Inflammatory macrophage treated with lipopolysaccharide for 4 hours (primary cell): ENCODE measurements at regions not wholly inside any gene's neighbourhood (a gene's known extent, or its start where the extent isn't known, plus 50 kb on each side); places are given as distances from the start of the nearest gene placed in this dataset.
A peak's percentile ranks its signal among the peaks of the same experiment; 100 is the strongest.

ENCODE experiments used
- DNase-seq: peaks from one replicate; pipeline ENCODE4 v3.0.0-alpha.2; 2020

DNA sequence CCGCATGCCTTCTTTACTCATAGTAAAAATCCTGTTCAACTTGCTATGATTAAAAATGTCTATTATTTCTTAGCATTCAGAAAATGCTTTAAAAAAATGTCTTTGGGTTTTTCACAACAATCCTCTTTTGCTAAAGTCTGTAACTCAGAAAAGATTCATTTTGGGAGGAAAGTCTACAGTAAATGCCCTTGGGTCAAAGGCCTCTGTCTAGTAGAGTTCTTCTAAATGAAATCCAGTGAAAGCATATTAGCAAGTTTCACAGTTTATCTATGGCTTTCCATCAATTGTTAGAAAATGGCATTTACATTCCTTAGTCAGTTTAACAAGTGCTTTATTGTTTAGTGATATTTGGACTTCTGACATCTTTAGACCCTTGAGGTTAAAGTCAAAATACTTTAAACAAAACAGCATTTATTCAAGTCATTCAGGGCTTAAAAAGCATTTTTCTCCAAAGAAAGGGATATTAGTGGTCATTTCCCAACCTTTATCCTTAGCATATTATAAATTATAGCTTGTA, 137.1 kb upstream of the TARS1 start:
- DNase-seq: no peak

DNA sequence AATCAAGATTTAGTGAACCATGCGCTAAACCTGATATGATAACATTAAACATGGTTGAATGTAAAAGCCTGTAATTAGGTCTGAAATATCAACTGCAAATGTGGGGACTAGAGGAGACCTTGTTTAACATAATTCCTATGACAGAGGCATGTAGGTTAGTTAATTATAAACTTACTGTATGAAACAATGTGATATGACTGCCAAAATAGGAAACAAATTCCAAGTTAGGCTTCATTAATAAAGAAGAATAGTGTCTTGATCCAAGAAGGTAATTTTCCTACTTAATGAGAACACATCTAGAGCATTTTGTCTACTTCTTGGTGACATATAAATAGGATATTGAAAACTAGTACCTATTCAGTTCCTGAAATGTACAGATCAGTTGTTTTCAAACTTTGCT, 136.2 kb upstream of the TARS1 start:
- no peak for DNase-seq

GRCh38 chr5:33305572-33305971, 135.2 kb upstream of the TARS1 start:
- no peak for DNase-seq

DNA sequence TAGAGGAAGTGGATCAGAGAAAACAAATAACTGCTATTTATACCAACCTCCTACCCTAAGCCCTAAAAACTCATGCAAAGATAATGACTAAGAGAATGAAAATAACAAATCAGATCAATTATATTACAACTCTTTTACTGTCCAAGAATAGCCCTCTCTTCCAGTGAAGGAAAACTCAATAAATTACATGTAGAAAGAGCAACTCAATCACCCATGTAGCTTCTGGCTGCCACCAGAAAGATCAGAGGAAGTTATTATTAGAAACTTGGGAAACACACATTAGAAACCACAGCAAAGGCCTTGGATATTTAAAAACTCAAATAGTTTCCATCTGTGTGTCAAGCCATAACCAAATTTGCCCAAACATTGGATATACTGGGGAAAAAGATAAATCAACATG, 134.0 kb upstream of the TARS1 start:
- DNase-seq: no peak

DNA sequence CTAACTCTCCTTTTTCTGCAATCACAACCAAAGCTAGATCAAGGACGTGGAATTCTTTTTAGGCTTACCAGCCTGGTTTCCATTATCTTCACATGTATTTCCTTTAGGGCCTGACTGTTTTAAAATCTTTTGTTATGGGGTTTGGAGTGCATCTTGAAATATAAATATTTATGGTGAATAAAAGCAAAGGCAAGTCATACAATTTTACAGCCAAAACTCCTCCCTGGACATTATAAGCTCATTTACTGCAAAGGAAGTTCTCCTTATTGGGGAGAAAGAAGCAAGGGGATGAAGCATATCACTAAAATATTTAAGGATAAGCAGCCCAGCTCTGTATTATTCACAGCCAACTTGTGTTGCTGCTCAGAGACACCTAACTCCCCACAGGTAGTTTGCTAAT, 132.2 kb upstream of the TARS1 start:
- DNase-seq: no peak

DNA sequence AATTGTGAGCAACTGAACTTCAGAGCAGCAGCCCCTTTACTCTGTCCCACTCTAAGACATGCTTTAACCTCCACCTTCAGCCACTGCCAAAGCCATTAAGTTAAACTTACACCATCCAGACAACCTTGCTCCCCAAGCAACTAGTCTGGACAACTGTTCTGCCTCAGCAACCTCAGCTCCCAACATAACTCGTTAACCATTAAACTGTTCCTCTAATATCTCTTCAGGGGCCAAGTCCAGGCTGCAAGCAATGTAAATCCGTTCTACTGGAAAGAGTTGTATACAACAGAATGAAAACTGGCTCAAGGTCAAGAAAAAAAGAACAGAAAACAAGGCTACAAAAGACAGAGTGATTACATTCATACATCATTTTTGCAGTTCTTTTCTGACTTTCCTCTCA, 131.7 kb upstream of the TARS1 start:
- no peak for DNase-seq

DNA sequence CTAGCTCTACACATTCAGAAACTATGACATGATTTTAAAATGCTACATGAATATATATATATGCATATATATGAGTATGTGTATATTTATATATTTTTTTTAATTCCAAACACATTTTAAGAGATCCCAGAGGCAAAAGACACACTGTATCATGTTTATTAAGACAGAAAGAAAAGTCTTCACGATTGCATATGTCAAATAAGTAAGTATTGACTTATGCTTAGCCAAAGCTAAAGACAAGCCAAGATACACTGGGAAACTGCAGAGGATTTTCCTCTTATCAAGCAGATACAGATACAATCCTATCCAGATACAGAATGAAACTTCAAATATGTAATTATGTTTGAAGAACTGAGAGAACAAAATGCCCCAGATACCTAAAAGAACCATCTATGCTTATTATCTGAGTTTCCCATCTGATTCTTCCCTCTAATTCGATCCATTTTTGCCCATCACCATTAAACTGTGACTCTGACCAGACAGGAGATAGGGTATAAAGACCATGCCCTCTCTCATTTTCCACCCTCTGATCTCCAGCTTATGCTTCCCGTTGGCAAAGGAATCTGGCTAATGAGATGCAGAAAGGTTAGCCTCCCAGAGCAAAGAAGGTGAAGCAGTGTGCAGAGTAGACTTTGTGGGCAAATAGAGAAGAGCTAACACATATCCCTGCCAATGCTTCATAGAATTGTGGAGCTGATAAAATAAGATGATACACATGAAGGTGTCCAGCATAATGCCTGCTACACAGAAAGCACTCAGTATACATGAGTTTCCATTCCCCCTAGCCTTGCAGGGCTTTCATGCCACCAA, 131.0 kb upstream of the TARS1 start:
- DNase-seq: no peak

DNA sequence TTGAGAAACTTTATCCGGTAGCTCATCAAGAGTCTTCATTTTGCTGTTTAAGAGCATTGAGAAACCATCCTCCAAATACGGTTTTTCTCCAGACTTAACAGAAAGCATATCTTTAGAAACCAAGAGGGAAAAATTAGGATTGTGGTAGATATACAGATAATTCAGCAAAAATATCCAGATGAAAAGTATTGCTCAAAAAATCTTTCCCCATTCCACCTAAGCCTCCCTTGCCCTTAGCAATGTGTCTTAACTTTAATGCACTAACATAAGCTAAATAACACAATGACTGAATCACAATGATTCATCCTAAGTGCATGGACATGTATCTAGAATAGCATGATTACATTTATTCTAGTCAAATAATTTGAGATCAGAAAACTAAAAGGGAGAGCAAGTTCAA, 130.3 kb upstream of the TARS1 start:
- DNase-seq: no peak

GRCh38 chr5:33311893-33312292, 128.9 kb upstream of the TARS1 start:
- DNase-seq: peak; percentile 46

DNA sequence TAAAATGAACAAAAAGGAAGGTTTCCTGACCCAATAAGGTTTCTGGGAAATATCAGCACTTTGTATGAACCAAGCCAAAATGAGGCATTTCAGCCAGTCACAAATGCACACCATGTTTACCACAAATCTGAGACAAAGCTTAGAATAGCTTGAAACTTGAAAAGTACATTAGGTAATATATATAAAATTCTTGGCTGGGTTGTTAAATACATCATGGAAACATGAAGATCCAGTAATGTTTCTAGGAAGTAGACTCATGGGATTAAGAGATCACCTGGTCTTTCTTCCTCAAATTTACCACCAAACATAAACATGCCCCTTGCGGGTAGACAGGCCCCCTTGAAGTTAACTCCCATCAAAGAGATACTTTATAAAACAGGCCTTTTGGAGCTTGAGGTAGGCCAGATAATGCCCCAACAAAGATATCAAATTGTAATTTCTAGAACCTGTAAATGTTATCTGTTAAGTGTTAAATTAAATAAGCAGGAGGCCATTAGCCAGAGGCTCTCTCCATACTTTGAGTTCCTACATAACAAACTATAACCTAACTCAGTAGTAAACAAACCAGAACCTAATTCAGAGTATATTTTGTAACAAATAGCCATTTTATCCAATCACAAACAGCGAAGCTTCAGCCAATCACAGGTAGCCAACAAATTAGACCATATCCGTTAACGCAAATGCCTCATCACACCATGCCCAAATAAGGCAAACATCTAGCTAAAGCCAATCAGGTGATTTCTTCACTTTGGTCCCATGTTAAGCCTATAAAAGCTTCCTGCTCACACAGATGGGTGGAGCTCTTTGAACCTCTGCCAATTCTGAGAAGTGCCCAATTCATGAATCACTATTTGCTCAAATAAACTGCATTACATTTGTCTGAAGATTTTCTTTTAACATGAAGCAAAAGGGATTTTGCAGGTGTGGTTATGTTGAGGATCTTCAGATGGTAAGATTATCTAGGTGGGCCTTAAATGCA, 127.9 kb upstream of the TARS1 start:
- no peak for DNase-seq

GRCh38 chr5:33315189-33315588, 125.6 kb upstream of the TARS1 start:
- DNase-seq: no peak

DNA sequence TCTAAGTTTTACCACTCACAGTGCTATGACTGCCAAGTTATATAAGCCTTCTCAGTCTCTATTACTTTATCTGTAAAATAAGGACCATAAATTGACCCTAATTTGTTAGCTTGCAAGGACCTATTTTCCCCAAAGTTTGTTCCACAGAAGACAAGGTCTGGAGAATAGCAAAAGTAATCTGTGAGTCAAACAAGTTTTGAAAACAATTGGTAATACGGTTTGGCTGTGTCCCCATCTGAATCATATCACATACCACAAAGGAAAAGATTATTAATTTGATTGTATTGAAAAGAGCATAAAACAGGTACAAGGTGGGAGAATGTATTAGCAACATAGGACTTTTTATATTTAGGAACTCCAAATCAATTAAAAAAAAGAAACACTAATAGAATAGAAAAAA, 124.0 kb upstream of the TARS1 start:
- no peak for DNase-seq

DNA sequence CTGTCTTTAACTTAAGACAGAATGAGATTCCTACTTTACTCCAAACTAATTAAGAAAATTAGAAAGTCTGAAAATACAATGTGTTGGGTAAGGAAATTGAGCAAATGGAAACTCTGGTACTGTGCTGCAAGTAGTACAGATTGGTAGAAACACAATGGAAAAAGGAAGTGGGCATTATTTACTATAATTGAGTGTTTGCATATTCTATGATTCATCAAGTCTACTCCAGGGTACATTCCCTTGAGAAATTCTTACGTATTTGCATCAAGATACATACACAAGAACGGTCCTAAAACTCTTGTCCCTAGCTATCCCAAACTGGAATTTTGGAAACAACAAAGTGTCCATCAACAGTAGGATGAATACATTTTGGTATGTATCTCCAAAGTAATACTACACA, 123.5 kb upstream of the TARS1 start:
- peak; percentile 57 for DNase-seq

GRCh38 chr5:33319151-33319550, 121.6 kb upstream of the TARS1 start:
- DNase-seq: no peak

DNA sequence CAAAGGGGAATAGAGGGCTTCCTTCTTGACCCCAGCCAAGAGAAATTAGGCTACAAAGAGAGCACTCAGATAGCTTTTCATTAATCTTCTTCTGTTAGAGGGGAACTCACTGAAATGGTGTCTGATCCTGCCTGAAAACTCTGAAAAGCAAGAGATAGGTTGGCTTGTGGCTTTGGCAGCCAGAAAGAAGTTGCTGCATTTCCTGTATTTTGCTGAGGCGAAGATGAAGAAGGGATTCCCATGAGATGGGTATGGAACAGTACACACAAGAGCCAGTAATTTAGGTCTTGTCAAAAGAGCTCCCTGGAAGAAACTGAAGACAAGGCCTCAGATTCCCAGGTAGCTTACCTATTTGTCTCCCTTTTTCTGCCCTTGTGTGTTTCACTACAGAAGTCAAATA, 120.9 kb upstream of the TARS1 start:
- DNase-seq: no peak

GRCh38 chr5:33321026-33321425, 119.7 kb upstream of the TARS1 start:
- no peak for DNase-seq

- no peak for DNase-seq
These were observed 118.1 kb upstream of the TARS1 start for GRCh38 chr5:33322632-33323031.

DNA sequence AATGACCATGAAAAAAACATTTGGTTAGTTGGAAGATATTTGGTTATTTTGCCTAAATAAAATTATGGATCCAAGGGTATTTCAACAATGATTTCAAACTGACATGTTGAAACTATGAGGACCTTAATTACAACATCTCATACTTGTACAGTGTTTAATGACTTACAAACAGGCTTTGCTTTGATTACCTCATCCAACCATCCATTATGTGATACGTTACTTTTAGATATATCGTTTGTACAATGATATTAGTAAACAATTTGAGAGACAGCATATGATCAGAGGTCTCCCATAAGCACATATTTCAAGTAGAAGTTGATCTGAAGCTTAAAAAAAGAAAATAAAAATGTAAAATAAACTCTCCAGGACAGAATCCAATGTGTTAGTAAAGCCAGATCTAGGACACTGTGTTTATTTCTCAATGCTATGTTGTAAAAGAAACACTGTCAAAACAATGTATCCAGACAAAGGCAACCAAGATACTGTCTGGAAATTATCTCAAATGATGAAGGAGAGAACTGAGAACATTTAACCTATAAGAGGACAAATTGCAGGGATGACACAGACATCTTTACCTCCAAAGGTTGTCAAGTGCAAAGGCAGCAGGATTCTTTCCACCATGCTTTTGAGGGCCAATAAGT, 116.0 kb upstream of the TARS1 start:
- no peak for DNase-seq

- no peak for DNase-seq
These were observed 111.9 kb upstream of the TARS1 start for GRCh38 chr5:33328818-33329217.

- no peak for DNase-seq
These were observed 110.9 kb upstream of the TARS1 start for GRCh38 chr5:33329891-33330290.

DNA sequence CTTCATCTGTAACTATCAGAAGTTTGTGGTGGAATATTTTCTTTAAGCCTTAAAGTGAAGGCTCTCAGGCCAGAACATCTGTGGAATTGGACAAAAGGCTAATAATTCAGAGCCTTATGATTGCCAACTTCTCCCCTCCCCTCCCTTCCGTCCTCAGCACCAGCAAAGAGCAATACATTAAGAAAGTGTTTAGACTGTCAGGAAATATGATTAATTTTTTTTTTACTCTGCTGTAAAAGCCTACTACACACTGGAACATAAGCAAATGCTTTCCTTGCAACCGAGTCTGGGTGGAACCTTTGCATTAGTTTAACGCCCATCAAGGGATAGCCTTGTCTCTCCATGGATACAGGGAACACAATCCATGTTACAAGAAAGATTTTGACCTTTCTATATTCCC, 110.3 kb upstream of the TARS1 start:
- no peak for DNase-seq

DNA sequence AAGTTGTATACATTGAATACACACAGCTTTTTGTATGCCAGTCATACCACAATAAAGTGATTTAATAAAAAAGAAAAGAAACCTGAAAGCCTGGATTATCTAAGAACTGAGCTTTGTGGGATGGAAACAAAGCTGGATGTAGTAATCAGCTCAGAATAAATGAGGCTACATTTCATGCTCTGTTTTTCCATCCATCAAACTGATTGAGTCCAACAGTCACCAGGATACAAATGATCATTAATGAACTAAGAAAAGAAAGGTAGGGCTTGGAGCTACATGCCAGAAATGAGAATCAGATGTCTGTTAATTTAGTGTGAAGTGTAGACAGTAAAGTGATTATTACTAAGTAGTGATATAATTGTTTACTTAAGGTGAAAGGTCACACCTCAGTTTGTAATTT, 109.8 kb upstream of the TARS1 start:
- no peak for DNase-seq

DNA sequence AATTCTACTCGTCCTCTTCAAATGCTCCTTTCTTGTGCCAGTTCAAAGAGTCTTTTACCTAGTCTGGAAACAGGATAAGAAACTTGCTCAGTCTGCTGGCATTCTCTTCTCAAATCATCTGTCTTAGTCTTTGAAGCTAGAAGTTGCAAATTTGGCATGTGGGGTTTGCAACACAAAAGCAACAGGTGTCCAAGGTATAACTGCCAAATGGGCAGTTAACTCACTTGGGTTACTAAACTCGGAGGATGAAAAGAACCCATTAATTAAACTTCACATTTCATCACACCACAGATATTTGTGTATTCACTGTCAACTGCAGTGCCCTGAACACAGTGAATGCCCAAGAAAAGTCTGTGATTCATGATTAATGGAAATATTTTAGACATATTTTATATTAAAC, 108.0 kb upstream of the TARS1 start:
- no peak for DNase-seq
